ENCODE measurements at regions not wholly inside any gene's neighbourhood (a gene's known extent, or its start where the extent isn't known, plus 50 kb on each side); places are given as distances from the start of the nearest gene placed in this dataset.
"Not testable (repeated sequence)": the region's sequence is repeated elsewhere in the genome, so short reads cannot be mapped to it uniquely, and the experiment has no call there.

GRCh38 chr2:225231900-225232299 lies 167.6 kb upstream of the NYAP2 start:
- Mint-ChIP-seq H3K27ac (no peak overlapping the region), H3K27me3 (ENCODE audit: low read depth) (peaks cover 4% of the 10 kb centered on the region), H3K4me3 (ENCODE audit: low read depth) (no peak overlapping the region), H3K9me3 (no peaks in the 10 kb centered on the region), H3K4me1 (ENCODE audit: low read depth) (no peaks in the 10 kb centered on the region), H3K36me3 (ENCODE audit: low read depth) (no peaks in the 10 kb centered on the region)
- no peak for DNase-seq (ENCODE audit: low spot score)
- intact Hi-C loops (cut with micrococcal nuclease): no loop called here

- H3K36me3 Mint-ChIP-seq (ENCODE audit: low read depth); H3K27ac Mint-ChIP-seq; intact Hi-C loops (cut with micrococcal nuclease); DNase-seq (ENCODE audit: low spot score); H3K9me3 Mint-ChIP-seq; H3K4me3 Mint-ChIP-seq (ENCODE audit: low read depth); H3K27me3 Mint-ChIP-seq (ENCODE audit: low read depth); H3K4me1 Mint-ChIP-seq (ENCODE audit: low read depth): not testable (repeated sequence)
These were observed 170.2 kb upstream of the NYAP2 start for GRCh38 chr2:225229346-225229745.

- peaks cover 4% of the 10 kb centered on the region for H3K27me3 Mint-ChIP-seq (ENCODE audit: low read depth)
- H3K36me3 Mint-ChIP-seq (ENCODE audit: low read depth): no peaks in the 10 kb centered on the region
- no peak overlapping the region for H3K4me3 Mint-ChIP-seq (ENCODE audit: low read depth)
- H3K9me3 Mint-ChIP-seq: no peaks in the 10 kb centered on the region
- no peak overlapping the region for H3K27ac Mint-ChIP-seq
- no peaks in the 10 kb centered on the region for H3K4me1 Mint-ChIP-seq (ENCODE audit: low read depth)
- DNase-seq (ENCODE audit: low spot score): no peak
- intact Hi-C loops (cut with micrococcal nuclease): no loop called here
These were observed 173.1 kb upstream of the NYAP2 start for GRCh38 chr2:225226441-225226840.

- no peaks in the 10 kb centered on the region for H3K36me3 Mint-ChIP-seq (ENCODE audit: low read depth)
- H3K4me3 Mint-ChIP-seq (ENCODE audit: low read depth): no peak overlapping the region
- no peak overlapping the region for H3K27ac Mint-ChIP-seq
- intact Hi-C loops (cut with micrococcal nuclease): no loop called here
- no peaks in the 10 kb centered on the region for H3K9me3 Mint-ChIP-seq
- no peaks in the 10 kb centered on the region for H3K4me1 Mint-ChIP-seq (ENCODE audit: low read depth)
- H3K27me3 Mint-ChIP-seq (ENCODE audit: low read depth): peaks cover 4% of the 10 kb centered on the region
- DNase-seq (ENCODE audit: low spot score): no peak
These were observed 176.2 kb upstream of the NYAP2 start for GRCh38 chr2:225223301-225223700.

GRCh38 chr2:225207471-225207870 lies 165.2 kb upstream of the DOCK10 start:
- peaks cover 13% of the 10 kb centered on the region for H3K27me3 Mint-ChIP-seq (ENCODE audit: low read depth)
- H3K9me3 Mint-ChIP-seq: peaks cover 4% of the 10 kb centered on the region
- no peaks in the 10 kb centered on the region for H3K4me1 Mint-ChIP-seq (ENCODE audit: low read depth)
- H3K27ac Mint-ChIP-seq: no peak overlapping the region
- intact Hi-C loops (cut with micrococcal nuclease): no loop called here
- no peaks in the 10 kb centered on the region for H3K36me3 Mint-ChIP-seq (ENCODE audit: low read depth)
- no peak overlapping the region for H3K4me3 Mint-ChIP-seq (ENCODE audit: low read depth)
- no peak for DNase-seq (ENCODE audit: low spot score)

- Mint-ChIP-seq H3K4me1 (ENCODE audit: low read depth) (no peaks in the 10 kb centered on the region), H3K9me3 (peaks cover 4% of the 10 kb centered on the region), H3K4me3 (ENCODE audit: low read depth) (no peak overlapping the region), H3K27me3 (ENCODE audit: low read depth) (peaks cover 14% of the 10 kb centered on the region), H3K27ac (no peak overlapping the region), H3K36me3 (ENCODE audit: low read depth) (no peaks in the 10 kb centered on the region)
- intact Hi-C loops (cut with micrococcal nuclease): no loop called here
- no peak for DNase-seq (ENCODE audit: low spot score)
These were observed 164.8 kb upstream of the DOCK10 start for GRCh38 chr2:225207043-225207442.

- H3K4me3 Mint-ChIP-seq (ENCODE audit: low read depth): no peak overlapping the region
- no peak for DNase-seq (ENCODE audit: low spot score)
- intact Hi-C loops (cut with micrococcal nuclease): no loop called here
- H3K4me1 Mint-ChIP-seq (ENCODE audit: low read depth): no peaks in the 10 kb centered on the region
- peaks cover 2% of the 10 kb centered on the region for H3K27me3 Mint-ChIP-seq (ENCODE audit: low read depth)
- H3K27ac Mint-ChIP-seq: no peak overlapping the region
- no peaks in the 10 kb centered on the region for H3K9me3 Mint-ChIP-seq
- H3K36me3 Mint-ChIP-seq (ENCODE audit: low read depth): no peaks in the 10 kb centered on the region
These were observed 154.3 kb upstream of the DOCK10 start for GRCh38 chr2:225196579-225196978.

- no peak for DNase-seq (ENCODE audit: low spot score)
- H3K27ac Mint-ChIP-seq: no peak overlapping the region
- peaks cover 4% of the 10 kb centered on the region for H3K27me3 Mint-ChIP-seq (ENCODE audit: low read depth)
- no peaks in the 10 kb centered on the region for H3K36me3 Mint-ChIP-seq (ENCODE audit: low read depth)
- H3K9me3 Mint-ChIP-seq: no peaks in the 10 kb centered on the region
- no peaks in the 10 kb centered on the region for H3K4me1 Mint-ChIP-seq (ENCODE audit: low read depth)
- H3K4me3 Mint-ChIP-seq (ENCODE audit: low read depth): no peak overlapping the region
- intact Hi-C loops (cut with micrococcal nuclease): no loop called here
These were observed 150.6 kb upstream of the DOCK10 start for GRCh38 chr2:225192869-225193268.

- peaks cover 4% of the 10 kb centered on the region for H3K27me3 Mint-ChIP-seq (ENCODE audit: low read depth)
- H3K27ac Mint-ChIP-seq: no peak overlapping the region
- no peaks in the 10 kb centered on the region for H3K4me1 Mint-ChIP-seq (ENCODE audit: low read depth)
- H3K36me3 Mint-ChIP-seq (ENCODE audit: low read depth): no peaks in the 10 kb centered on the region
- no peak overlapping the region for H3K4me3 Mint-ChIP-seq (ENCODE audit: low read depth)
- no peaks in the 10 kb centered on the region for H3K9me3 Mint-ChIP-seq
- intact Hi-C loops (cut with micrococcal nuclease): no loop called here
- no peak for DNase-seq (ENCODE audit: low spot score)
These were observed 148.7 kb upstream of the DOCK10 start for GRCh38 chr2:225190987-225191386.

- Mint-ChIP-seq H3K27ac (no peak overlapping the region), H3K4me3 (ENCODE audit: low read depth) (no peak overlapping the region), H3K36me3 (ENCODE audit: low read depth) (no peaks in the 10 kb centered on the region), H3K27me3 (ENCODE audit: low read depth) (peaks cover 9% of the 10 kb centered on the region), H3K9me3 (no peaks in the 10 kb centered on the region), H3K4me1 (ENCODE audit: low read depth) (no peaks in the 10 kb centered on the region)
- intact Hi-C loops (cut with micrococcal nuclease): no loop called here
- DNase-seq (ENCODE audit: low spot score): no peak
These were observed 142.7 kb upstream of the DOCK10 start for GRCh38 chr2:225184948-225185347.

- no peaks in the 10 kb centered on the region for H3K9me3 Mint-ChIP-seq
These were observed 139.9 kb upstream of the DOCK10 start for GRCh38 chr2:225182126-225182525.

GRCh38 chr2:225177098-225177497 lies 134.8 kb upstream of the DOCK10 start:
- H3K36me3 Mint-ChIP-seq (ENCODE audit: low read depth): no peaks in the 10 kb centered on the region
- H3K4me1 Mint-ChIP-seq (ENCODE audit: low read depth): no peaks in the 10 kb centered on the region
- intact Hi-C loops (cut with micrococcal nuclease): no loop called here
- H3K9me3 Mint-ChIP-seq: no peaks in the 10 kb centered on the region
- no peak overlapping the region for H3K4me3 Mint-ChIP-seq (ENCODE audit: low read depth)
- H3K27me3 Mint-ChIP-seq (ENCODE audit: low read depth): peaks cover 2% of the 10 kb centered on the region
- no peak overlapping the region for H3K27ac Mint-ChIP-seq
- DNase-seq (ENCODE audit: low spot score): no peak

More at GRCh38 chr2:225182126-225182525, 139.9 kb upstream of the DOCK10 start:
- DNase-seq (ENCODE audit: low spot score): no peak
- H3K27ac Mint-ChIP-seq: no peak overlapping the region
- peaks cover 7% of the 10 kb centered on the region for H3K27me3 Mint-ChIP-seq (ENCODE audit: low read depth)
- intact Hi-C loops (cut with micrococcal nuclease): no loop called here
- H3K4me1 Mint-ChIP-seq (ENCODE audit: low read depth): no peaks in the 10 kb centered on the region
- no peaks in the 10 kb centered on the region for H3K36me3 Mint-ChIP-seq (ENCODE audit: low read depth)
- H3K4me3 Mint-ChIP-seq (ENCODE audit: low read depth): no peak overlapping the region

GRCh38 chr2:225173909-225174308 lies 131.6 kb upstream of the DOCK10 start:
- H3K27me3 Mint-ChIP-seq (ENCODE audit: low read depth): peaks cover 9% of the 10 kb centered on the region
- H3K36me3 Mint-ChIP-seq (ENCODE audit: low read depth): no peaks in the 10 kb centered on the region
- no peak for DNase-seq (ENCODE audit: low spot score)
- H3K4me1 Mint-ChIP-seq (ENCODE audit: low read depth): no peaks in the 10 kb centered on the region
- intact Hi-C loops (cut with micrococcal nuclease): no loop called here
- H3K9me3 Mint-ChIP-seq: no peaks in the 10 kb centered on the region
- H3K4me3 Mint-ChIP-seq (ENCODE audit: low read depth): no peak overlapping the region
- H3K27ac Mint-ChIP-seq: no peak overlapping the region

GRCh38 chr2:225171350-225171749 lies 129.1 kb upstream of the DOCK10 start:
- Mint-ChIP-seq H3K4me3 (ENCODE audit: low read depth) (no peak overlapping the region), H3K27ac (no peak overlapping the region), H3K27me3 (ENCODE audit: low read depth) (peaks cover 9% of the 10 kb centered on the region), H3K4me1 (ENCODE audit: low read depth) (no peaks in the 10 kb centered on the region), H3K36me3 (ENCODE audit: low read depth) (no peaks in the 10 kb centered on the region), H3K9me3 (no peaks in the 10 kb centered on the region)
- no peak for DNase-seq (ENCODE audit: low spot score)
- intact Hi-C loops (cut with micrococcal nuclease): no loop called here
